ENCODE measurements at regions not wholly inside any gene's neighbourhood (a gene's known extent, or its start where the extent isn't known, plus 50 kb on each side); places are given as distances from the start of the nearest gene placed in this dataset.

GRCh38 chr15:94535298-94536048, 304.1 kb downstream of the MCTP2 start:
- TF ChIP-seq CTCF (IDR thresholded peaks at IDR 0.05): no peak

GRCh38 chr15:94536549-94536948, 305.2 kb downstream of the MCTP2 start:
- no peak for TF ChIP-seq CTCF (IDR thresholded peaks at IDR 0.05)

- TF ChIP-seq CTCF (IDR thresholded peaks at IDR 0.05): no peak
Measured at GRCh38 chr15:94538280-94538679, 306.9 kb downstream of the MCTP2 start.

GRCh38 chr15:94542391-94542790, 311.0 kb downstream of the MCTP2 start:
- no peak for TF ChIP-seq CTCF (IDR thresholded peaks at IDR 0.05)

GRCh38 chr15:94546808-94547207, 315.4 kb downstream of the MCTP2 start:
- no peak for TF ChIP-seq CTCF (IDR thresholded peaks at IDR 0.05)

GRCh38 chr15:94547711-94548110, 316.4 kb downstream of the MCTP2 start:
- no peak for TF ChIP-seq CTCF (IDR thresholded peaks at IDR 0.05)

- no peak for TF ChIP-seq CTCF (IDR thresholded peaks at IDR 0.05)
Measured at GRCh38 chr15:94555841-94556519, 324.6 kb downstream of the MCTP2 start.
